ENCODE measurements at regions not wholly inside any gene's neighbourhood (a gene's known extent, or its start where the extent isn't known, plus 50 kb on each side); places are given as distances from the start of the nearest gene placed in this dataset.

DNA sequence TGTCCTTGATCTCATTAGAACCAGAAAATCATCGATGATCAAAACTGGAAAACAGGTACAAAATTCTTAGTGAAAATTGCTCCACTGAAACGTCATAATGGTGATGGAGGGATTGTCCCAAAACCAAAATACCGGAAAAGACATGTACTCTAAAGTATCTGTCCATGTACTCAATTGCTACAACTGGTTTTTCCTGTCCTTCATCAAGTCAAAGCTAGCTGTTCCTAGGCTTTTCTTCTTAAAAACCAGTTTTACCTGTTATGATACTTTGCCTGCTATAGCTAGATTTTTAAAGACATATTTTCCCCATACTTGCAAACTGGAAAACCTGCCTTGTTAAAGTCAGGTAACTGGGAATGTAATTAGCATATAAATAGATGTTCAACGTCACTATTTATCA, 50.5 kb upstream of the LRRC1 start:
- no peak for DNase-seq

DNA sequence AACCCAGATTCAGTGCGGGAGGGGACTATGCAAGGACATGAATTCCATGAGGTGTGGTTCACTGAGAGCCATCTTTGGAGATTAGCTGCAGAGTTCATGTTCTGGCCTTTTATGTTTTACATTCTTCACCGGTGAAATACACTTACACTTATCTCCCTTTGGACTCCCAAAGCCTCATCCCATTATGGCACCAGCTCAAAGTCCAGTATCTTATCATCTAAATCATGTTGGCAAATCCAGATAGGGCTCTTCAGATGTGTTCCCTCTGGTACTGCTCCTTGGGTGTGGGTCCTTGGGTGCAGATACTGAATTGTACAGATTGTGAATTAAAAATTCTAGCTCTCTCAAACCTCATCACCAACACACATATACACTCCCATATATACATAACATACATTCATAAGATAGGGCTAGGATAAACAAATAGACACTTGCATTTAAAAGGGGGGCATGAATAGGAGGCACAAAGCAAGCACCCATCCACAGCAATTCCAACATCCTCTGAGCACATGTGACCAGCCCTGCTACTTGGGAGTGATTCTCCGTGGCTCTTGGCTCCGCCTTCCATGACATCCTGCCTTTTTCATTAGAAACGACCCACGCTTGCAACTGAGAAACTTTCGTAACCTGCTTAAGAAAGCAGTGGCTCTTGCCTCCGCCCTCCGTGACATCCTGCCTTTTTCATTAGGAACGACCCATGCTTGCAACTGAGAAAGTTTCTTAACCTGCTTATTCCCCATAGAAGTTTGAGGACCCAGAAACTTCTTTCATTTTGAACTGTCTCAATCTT, 53.6 kb upstream of the LRRC1 start:
- DNase-seq: no peak

DNA sequence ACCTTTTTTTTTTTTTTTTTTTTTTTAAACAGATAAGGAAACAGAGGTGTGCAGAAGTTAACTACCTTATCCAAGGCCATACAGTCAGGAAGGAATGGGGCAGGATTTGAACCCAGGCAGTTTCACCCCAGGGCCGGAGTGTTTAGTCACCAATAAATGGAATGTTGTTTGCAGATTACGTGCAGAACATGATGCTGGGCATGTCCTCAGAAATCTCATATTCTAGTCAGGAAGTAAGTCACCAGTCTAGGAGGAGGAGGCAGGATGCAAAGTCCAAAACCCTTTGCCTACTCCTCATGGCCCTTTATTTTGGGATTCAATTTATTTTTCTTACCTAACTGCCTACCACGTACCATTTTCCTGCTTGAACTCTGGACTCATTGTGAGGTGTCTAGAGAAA, 57.1 kb upstream of the LRRC1 start:
- no peak for DNase-seq

DNA sequence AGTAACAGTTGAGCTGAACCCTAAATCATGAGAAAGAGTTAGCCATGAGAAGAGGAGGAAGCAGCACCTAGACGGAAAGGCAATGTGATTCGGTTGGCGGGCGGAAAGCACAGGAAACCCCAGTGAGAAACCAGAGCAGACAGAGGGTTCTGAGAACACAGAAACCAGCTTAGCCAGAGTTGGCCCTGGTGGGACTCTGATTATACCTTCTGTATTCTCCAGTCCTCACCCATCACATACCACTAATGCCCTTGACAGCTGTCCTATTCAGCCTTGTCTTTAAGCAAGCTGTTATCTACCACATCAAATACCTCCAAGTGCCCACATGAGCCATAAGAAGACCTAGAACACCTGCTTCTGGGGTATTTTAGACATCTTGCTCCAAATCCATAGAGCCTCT, 58.9 kb upstream of the LRRC1 start:
- peak; percentile 99 for DNase-seq

DNA sequence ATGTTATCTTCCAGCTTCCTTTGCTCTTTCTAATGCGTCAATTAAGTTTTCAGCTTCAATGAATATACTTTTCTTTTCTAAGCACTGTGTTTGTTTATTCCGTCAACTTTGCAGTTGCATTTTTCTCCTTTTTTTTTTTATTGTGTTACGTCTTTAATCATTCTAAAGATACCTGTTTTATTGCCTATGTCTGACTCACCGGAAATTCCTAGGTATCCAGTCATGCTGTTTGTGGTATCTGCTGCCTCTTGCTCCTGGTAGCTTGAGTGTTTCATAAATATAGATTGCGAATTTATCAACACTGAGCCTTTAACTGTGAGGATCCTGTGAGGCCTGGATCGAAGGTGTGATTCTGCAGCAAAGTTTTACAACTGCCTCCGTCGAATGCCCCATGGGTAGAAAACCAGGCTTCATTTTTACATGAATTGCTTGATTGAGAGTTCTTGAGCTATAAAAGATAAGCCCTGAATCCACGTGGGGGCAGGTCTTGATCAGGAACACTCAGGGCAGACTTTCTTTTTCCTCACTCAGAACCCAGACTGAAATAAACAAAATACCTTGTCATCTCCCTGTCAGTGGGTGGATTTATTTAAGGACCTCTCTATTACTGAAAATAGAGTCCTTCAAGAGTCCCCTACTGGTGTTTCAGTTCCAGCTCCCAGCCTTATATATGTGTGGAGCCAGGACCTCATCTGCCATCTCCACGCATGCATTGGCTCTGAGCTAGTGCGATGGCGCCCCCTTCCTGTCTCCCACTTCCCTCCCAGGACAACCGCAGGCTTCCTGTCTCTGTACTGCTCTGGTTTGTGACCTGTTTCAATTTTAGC, 60.1 kb upstream of the LRRC1 start:
- DNase-seq: no peak

DNA sequence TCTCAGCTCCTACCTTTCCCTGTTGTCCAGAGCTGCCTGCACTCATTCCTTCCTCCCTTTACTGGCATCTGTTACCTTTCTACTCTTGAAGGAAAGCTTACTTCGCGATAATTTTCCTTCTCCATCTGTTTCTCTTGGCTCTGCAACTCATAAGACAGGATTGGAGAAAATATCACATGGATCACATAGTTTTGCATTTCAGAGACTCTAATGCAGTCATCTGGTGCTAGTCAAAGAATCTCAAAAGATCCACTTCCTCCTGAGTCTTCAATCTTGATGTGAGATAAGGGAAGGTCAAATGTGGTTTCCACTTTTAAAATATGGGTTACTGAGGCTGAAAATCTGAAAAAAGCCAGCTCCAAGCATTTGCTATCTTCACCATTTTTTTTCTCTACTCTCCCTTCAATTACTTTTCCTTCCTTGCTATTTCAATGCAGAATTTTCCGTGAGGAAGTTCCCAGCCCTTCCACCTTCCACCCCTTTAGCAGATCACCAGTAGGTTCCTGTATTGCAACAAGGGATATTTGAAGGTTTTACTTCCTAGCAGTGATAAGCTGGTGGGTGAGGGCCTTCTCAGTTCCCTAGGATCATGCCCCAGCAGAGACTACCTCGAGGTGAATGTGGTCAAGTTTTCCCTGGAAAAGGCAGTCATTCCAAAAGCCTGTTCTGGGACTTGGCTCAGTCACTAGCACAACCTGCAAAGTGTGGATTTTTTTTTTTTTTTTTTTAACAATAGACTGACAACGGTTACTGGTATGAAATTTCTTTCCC, 62.8 kb upstream of the LRRC1 start:
- peak; percentile 89 for DNase-seq

DNA sequence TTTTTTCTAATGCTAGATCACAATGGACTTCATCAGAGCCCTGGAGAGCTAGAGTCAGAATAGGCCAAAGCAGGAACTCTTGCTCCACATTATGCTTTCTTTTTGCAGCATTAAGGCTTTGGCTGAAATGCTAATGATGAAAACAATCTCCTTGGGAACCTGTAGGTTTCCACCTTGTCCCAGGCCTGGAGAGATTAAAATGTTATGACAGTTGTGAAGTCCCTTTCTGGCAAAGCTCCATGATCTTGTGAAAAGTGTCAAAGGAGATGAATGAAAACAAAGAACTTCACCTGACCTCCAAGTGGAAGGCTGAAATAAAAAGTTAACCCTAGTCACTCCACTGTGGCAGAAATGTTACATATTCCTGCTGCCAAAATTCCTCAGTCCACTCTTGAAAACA, 64.0 kb upstream of the LRRC1 start:
- DNase-seq: no peak

DNA sequence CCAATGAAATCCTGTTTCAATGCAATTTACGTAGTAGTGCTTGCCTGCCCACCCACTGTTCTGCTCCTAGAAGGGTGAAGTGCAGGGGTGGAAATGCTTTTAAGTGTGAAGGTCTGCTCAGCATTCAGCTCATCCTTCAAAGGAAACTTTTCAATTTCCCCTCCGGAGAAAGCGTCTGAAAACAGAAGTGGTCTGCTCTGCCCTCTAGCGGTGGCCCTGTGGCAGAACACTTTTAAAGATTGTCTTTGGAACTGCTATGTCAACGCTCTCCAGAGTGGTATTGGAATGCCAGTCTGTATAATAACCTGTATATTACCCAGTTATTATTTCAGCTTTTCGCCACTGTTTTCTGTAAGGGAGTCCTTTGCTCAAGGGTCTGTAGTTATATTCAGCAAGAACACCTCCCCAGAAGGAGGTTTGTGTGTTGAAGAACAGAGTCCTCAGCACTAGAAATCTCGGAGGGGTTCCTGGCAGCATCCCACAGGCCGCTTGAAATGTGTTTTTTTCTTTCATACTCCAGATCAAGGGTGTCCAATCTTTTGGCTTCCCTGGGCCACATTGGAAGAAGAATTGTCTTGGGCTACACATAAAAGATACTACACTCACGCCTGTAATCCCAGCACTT, 63.1 kb upstream of the KLHL31 start:
- no peak for DNase-seq

DNA sequence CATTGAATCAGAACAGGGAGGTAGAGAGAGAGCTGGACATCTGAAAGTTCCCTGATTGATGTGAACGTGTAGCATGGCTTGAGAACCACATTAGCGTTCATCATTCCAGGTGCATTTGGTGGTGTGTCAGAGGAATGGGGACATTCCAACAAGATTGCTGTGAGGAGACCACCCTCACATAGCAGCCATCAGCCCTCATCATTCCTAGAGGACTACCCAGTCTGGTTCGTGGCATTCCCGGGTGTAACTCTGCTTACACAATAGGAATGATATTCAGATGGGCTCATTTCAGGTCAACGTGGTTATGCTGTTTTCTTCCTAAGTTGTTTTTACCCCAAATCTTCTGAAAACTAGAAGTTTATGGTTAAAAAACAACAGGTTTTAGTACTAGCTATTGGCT, 62.2 kb upstream of the KLHL31 start:
- DNase-seq: no peak

DNA sequence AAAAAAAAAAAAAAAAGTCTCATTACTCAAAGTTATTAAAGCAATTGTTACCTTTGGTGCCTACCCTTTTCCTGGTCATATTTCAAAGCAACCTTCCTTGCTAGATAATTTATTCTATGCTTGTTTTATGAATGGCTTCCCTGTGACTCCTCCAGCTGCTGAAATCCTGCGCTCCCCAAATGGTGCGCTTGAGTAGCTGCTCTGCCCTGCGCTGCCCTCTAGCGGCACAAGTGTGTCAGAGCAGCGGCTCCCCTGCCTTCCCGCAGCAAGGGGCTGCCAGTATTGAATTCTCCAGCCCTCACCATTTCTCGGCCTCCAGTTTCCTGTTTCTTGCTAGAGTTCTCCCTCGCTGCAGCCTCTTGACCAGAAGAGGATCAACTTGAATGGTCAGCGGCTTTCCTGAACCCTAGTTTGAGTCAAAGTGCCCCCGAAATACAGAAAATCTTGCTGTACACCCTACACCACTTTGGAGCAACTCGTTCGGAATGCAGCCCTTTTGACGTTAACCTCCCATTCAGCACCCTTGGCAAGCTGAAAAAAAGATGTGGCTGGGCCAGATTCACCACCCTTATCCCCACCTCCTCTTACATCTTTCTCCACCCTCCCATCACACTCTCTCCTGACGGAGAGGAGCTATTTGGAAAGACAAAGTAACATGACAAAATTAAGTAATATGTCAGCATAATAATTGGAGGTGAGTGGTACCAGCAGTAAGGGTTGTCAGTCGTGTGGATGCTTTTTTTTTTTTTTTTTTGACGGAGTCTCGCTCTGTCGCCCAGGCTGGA, 60.4 kb upstream of the KLHL31 start:
- DNase-seq: no peak

DNA sequence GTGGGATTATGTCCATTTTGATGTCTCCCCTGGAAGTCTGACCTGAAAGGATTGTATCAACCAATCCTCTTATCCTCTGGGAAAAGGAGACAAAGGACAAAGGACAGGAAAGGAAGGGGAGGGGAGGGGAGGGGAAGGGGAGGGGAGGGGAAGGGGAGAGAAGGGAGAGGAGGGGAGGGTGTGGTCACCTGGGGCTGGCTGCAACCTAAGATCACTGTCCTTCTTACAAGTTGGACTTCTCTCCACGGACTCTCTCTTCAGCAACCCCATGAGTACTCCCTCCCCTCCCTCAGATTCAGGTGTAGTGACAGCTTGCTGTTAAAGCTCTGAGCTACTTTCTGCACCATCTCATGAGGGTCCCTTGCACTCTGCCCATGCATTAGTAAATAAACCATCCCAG, 58.9 kb upstream of the KLHL31 start:
- no peak for DNase-seq

DNA sequence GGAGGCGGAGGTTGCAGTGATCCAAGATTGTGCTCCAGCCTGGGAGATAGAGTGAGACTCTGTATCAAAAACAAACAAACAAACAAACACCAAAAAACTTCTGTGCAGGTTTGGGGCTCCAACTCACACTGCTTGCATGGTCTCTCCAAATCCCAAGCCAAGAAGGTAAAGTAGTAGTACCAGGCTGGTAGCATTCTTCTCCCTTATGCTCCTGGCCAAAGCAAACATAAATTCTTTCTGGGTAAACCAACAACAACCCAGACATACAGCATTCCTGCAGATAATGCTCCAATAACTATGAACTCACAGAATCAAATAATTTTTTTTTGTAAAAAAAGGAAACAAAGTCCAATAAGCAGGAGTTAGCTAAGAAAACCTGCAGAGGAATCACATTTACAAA, 57.8 kb upstream of the KLHL31 start:
- no peak for DNase-seq

DNA sequence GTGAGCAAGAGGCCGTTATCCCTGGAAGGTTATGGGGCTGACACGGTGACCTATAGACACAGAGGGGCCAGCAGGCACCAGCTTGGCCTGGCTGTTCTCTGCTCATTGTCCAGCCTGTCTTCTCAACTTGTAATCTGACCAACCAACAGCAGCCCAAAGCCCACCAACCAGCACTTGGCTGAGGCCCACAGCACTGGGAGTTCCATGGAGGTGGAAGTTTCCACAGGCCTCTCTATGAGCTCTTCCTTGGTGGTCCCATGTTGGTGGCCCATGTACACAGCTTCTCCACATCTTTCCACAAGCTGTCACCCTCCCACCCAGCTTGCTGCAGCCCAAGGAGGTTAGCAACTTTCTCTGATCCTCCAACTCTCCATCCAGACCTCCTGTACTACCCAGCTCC, 56.2 kb upstream of the KLHL31 start:
- no peak for DNase-seq

DNA sequence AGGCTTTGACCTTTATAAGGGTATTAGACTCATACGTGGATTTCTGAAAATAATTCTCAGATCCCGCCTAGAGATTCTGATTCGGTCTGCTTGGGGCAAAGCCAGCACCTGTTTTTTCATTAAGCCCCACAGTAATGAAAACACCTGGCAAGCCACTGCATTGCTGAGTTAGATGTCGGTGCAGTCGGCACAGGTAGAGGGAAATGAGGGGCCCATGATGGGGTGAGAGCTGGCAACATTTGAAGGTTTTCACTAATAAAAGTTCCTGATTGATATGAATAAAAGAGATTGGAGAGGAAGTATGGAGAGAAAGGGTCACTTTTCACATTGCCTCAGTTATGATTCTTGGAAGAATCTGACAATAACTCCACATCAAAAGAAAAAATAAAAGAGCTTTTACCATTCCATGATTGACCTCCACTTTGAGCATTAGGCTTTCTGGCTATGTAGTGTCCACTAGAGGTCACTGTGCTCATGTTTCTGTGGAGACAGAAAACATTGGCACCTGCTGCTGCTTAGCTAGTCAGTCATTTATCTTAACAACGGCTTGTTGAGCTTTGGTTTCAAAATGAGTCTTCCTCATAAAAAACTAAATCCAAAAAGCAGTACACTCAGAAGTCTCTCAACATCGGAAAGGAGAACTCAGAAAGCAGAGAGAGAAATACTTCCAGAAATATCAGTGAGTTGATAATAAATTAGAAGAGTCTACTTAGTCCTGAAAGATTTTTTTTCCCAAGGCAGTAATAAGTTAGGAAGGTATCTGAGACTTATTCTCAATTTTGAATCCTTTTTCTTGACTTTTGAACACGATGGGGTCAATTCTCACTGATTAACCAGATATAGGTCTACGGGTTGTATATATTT, 53.3 kb upstream of the KLHL31 start:
- DNase-seq: no peak

DNA sequence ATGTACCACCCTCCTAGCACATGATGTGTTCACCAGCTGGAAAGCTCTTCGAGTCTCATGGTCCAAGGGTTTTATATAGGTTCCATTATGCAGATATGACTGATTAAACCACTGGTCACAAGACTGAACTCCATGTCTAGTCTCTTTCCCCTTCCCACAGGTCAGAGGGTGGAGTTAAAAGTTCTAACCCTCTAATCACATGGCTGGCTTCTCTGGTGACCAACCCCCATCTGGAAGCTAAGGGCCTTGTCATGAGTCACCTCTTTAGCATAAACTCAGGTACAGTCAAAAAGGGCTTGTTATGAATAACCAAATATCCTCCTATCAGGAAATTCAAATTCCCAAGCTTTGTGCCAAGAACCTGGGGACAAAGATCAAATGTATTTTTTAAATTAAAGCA, 52.0 kb upstream of the KLHL31 start:
- no peak for DNase-seq

DNA sequence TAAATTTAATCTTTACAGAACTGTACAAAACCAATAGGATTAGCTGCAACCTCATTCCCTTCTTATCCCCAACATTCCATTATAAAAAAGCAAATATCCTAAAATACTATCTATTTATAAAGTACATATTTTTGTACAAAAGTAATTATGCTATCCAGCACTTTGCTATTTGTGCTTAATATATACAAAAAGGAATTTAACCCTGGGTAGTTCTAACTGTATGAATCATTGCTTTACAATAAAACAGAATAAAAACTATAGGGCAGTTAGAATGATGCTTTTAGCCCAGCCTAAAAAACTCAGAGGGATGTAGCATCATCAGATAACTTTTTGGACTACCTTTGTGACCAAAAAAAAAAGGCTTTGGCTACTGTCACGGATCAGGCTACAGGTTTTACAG, 49.9 kb upstream of the KLHL31 start:
- no peak for DNase-seq
